GM21367 (cell line): ENCODE measurements at regions not wholly inside any gene's neighbourhood (a gene's known extent, or its start where the extent isn't known, plus 50 kb on each side); places are given as distances from the start of the nearest gene placed in this dataset.

Source experiments
- ATAC-seq: cut with Tn5 transposase; IDR thresholded peaks from one replicate; pipeline ENCODE4 v1.9.1; 2021; ENCODE audit not compliant: unreplicated experiment

GRCh38 chr6:170232186-170233002 lies 58.5 kb downstream of the DLL1 start:
- no peak for ATAC-seq

DNA sequence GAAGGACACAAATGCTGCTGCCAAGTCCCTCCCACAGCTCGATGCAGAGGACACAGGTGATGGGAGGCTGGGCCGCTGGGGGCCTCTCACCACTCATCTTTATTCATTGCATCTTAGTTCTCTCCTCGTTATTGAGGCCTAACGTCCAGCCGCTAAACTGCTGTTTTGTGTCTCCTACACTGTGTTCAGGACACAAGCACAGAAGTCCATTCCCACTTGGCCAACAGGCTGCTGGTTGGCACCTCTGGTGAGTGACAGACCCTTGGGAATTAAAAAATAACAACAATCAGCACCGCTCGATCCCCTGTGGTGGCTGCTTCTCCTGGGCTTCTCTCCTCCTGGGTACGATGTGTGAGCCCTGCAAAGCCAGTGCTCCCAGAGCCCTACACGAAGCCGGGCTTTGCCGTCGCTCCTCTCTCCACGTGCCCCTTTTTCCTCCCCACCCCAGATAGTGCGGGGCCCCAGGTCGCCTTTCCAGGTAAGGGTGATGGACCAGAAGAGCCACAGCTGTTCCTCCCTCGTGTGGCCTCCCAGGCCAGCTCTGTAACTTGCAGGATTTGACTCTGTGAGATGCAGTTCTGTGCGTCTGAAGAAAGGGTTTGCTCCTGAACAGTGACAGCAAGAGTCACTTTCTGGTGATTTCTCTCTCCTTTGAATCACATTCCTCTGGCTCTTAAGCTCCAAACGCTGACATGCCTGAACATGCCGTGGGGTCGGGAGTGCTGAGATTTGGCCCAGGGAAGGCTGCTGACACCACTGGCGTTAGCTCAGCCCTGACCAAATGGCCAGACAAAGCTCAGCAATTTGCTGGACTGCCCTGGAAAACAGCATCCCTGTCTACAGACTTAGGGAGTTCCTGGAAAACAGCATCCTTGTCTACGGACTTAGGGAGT lies 59.3 kb downstream of the DLL1 start:
- no peak for ATAC-seq

DNA sequence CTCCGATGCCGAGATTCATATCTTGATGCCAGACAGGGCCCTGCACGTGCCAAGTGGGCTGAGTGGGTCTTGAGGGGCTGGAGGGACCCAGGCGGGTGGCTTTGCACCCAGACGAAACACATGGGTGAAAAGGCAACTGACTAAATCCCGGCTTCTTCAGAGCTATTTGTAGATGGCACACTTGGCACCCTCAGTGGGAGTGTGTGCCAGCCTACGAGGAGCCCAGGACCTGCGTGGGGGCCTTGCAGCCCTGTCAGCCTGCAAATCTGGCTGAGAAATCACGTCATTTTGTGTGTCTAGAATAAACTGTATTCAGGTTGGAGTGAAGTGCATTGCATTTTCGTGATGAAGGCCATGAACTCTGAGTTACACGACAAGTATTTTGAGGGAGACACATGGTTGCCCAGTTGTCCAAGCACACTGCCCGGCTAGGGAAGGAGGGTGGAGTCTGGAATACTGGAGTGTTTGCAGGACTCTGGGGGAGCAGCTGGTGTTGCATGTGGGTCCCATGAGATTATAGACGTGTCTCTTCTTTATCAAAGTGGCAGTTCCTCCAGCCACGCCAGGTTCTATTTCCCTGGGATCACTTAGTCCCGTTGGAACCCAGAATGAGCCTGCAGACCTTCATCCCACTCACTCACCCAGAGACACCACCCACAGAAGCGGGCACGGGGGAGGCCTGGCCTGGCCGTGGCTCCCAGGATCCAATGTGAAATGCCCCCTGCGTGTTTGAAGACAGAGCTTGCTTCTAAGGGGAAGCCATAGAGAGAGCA lies 60.2 kb downstream of the DLL1 start:
- no peak for ATAC-seq

GRCh38 chr6:170229851-170230519 lies 60.9 kb downstream of the DLL1 start:
- no peak for ATAC-seq

GRCh38 chr6:170229396-170229795 lies 61.5 kb downstream of the DLL1 start:
- no peak for ATAC-seq

- no peak for ATAC-seq
These were observed 62.0 kb downstream of the DLL1 start for GRCh38 chr6:170228946-170229310.

GRCh38 chr6:170227996-170228945 lies 62.6 kb downstream of the DLL1 start:
- ATAC-seq, result no peak

GRCh38 chr6:170227521-170227983 lies 63.3 kb downstream of the DLL1 start:
- no peak for ATAC-seq

- no peak for ATAC-seq
These were observed 64.2 kb downstream of the DLL1 start for GRCh38 chr6:170226647-170227046.

DNA sequence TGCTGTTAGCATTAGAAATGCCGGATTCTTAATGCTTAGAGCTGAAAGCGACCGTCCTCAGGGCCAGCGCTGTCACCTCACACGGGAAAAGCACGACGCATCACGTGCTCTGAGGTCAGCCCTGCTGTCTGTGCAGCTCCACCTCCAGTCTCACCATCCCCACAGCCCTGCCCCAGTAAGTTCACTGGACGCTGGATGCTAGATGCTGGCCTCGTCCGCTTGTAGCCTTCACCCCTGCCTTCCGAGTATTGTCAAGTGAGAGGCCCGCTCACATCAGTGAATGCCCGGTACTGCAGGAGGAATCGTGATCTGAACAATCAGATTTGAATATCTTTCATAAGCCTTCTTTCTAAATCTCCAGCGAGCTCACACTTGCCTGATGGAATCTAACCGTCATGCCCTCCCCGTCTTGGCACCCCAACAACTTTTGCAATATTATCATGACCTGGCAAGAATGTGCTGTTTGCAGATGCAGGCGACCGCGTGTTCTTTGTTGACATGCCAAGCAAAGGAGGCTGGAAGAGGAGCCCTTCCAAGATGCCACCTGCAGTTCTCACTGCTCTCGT lies 64.9 kb downstream of the DLL1 start:
- no peak for ATAC-seq

- ATAC-seq, result no peak
These were observed 65.9 kb downstream of the DLL1 start for GRCh38 chr6:170224694-170225660.

DNA sequence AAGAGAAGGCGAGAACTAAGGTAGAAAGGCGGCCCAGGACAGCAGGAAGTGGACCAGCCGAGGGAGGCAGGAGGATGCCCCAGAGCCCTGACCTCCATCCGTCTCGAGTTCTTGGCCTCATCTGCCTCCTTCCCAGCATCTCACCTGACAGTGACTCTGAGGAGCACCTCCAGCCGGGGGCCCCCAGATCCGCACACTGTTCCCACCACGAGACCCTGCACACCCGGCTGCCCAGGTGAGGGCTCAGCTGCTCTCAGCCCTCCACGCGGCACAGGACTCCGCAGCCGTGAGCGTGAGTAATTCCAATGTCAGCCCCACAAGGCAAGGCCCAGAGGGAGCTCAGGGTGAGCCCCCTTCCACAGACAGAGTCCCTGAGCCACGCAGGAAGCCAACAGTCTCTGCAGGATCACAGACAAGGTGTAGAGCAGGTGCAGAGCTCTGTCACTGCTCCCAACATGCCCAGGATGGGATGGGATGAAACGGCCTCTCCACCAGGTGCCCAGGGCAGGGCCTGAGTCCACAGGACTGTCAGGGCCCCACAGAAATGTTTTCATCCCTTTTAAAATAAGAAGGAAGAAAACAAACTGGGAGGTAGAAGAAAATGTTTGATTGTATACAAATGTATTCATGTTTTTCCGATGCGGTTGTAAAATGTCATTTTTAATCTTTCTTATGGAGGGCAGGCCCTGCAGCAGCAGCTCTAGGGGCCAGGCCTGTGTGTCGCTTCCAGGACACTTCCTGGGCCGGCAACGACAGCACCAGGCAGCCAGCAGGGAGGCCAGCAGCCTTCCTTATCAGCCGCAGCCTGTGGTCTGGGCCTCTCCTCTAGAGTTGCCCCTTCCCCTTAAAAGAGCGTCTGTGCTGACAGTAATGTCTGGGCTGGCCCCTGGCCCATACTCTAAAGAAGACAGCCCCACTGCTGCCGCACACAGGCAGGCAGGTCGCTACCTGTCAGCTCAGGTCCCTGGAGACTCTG lies 66.9 kb downstream of the DLL1 start:
- no peak for ATAC-seq

- ATAC-seq, result no peak
These were observed 68.1 kb downstream of the DLL1 start for GRCh38 chr6:170222498-170223471.

GRCh38 chr6:170221753-170222400 lies 69.0 kb downstream of the DLL1 start:
- ATAC-seq, result no peak

DNA sequence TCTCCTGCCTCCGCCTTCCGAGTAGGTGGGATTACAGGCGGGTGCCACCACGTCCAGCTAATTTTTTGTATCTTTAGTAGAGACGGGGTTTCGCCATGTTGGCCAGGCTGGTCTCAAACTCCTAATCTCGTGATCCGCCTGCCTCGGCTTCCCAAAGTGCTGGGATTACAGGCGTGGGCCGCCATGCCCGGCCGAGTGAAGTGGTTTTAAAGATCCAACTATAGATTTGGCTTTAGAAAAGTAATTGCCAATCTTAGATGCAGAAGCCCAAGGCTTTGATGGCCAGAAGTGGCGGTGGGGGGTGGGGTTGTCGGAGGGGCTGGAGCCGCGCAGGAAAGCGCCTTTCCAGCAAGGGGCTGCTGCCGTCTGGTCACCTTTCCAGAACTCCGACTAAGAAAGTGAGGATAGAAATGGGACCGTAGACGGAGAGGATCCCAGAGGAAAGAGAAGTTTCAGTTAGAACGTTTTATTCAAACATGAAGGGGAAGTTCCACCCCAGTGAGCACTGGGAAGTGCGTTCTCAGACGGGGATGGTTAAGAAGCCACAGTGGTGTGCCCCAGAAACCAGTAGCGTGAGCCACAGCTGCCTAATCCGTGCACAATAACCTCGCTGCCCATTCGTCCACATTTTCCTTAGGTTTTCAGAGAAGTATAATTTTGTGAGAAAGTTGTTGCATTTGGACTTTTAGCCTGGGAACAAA lies 69.7 kb downstream of the DLL1 start:
- no peak for ATAC-seq
